ENCODE measurements at regions not wholly inside any gene's neighbourhood (a gene's known extent, or its start where the extent isn't known, plus 50 kb on each side); places are given as distances from the start of the nearest gene placed in this dataset.

GRCh38 chr2:236646871-236647270, 77.2 kb downstream of the ACKR3 start:
- no peaks in the 10 kb centered on the region for H3K36me3 ChIP-seq (ENCODE audit: low read depth)
- H3K4me3 ChIP-seq, result no peak overlapping the region
- intact Hi-C loops (cut with DNase I, micrococcal nuclease), result no loop called here
- DNase-seq (no peak), ATAC-seq (no peak)
- no peaks in the 10 kb centered on the region for H3K9me3 ChIP-seq
- H3K4me1 ChIP-seq (ENCODE audit: low read depth), result no peaks in the 10 kb centered on the region
- TF ChIP-seq, protein P1, sequence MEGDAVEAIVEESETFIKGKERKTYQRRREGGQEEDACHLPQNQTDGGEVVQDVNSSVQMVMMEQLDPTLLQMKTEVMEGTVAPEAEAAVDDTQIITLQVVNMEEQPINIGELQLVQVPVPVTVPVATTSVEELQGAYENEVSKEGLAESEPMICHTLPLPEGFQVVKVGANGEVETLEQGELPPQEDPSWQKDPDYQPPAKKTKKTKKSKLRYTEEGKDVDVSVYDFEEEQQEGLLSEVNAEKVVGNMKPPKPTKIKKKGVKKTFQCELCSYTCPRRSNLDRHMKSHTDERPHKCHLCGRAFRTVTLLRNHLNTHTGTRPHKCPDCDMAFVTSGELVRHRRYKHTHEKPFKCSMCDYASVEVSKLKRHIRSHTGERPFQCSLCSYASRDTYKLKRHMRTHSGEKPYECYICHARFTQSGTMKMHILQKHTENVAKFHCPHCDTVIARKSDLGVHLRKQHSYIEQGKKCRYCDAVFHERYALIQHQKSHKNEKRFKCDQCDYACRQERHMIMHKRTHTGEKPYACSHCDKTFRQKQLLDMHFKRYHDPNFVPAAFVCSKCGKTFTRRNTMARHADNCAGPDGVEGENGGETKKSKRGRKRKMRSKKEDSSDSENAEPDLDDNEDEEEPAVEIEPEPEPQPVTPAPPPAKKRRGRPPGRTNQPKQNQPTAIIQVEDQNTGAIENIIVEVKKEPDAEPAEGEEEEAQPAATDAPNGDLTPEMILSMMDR (IDR thresholded peaks at IDR 0.05), result no peak

DNA sequence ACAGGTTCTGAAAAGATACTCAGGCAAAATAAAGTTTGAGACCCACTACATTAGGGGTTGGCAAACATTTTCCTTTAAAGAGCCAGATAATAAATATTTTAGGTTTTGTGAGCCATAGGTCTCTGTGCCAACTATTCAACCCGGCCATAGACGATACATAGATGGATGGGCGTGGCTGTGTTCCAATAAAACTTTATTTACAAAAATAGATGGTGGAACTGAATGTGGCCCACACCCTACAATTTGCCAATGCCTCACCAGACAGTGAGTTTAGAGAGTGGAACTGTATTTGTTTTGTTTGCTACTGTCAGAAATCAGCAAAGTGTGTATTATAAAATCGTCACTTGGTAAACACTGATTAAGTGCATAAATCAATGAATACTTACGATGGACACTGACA, 78.0 kb downstream of the ACKR3 start:
- Histone ChIP-seq H3K36me3 (ENCODE audit: low read depth) (no peaks in the 10 kb centered on the region), H3K9me3 (no peaks in the 10 kb centered on the region), H3K4me1 (ENCODE audit: low read depth) (no peaks in the 10 kb centered on the region), H3K4me3 (no peak overlapping the region)
- intact Hi-C loops (cut with DNase I, micrococcal nuclease), result no loop called here
- TF ChIP-seq, protein P1 (IDR thresholded peaks at IDR 0.05), result no peak
- ATAC-seq (no peak), DNase-seq (no peak)

DNA sequence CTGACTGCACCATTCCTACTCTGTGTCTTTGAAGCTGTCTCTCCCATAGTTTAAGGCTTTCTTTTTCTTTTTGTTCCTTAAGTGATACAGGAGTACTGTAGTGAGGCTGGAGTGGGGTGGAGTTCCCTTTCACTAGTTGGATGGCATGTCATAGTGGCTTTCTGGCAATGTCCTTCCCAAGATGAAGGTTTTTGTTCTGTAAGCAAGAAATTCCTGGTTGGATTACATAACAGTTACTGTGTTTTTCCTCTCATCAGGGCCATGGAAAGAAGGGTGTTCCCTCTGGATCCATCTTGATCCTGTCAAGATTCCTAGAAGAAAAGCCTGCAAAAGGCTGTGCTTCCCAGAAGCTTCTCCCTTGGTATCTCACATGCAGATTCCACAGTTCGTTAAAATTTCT, 84.2 kb downstream of the ACKR3 start:
- intact Hi-C loops (cut with DNase I, micrococcal nuclease), result no loop called here
- no peak for DNase-seq
- no peak for ATAC-seq
- TF ChIP-seq, protein P1 (IDR thresholded peaks at IDR 0.05), result no peak
- no peaks in the 10 kb centered on the region for H3K4me1 ChIP-seq (ENCODE audit: low read depth)
- no peak overlapping the region for H3K4me3 ChIP-seq
- no peaks in the 10 kb centered on the region for H3K36me3 ChIP-seq (ENCODE audit: low read depth)
- no peaks in the 10 kb centered on the region for H3K9me3 ChIP-seq

DNA sequence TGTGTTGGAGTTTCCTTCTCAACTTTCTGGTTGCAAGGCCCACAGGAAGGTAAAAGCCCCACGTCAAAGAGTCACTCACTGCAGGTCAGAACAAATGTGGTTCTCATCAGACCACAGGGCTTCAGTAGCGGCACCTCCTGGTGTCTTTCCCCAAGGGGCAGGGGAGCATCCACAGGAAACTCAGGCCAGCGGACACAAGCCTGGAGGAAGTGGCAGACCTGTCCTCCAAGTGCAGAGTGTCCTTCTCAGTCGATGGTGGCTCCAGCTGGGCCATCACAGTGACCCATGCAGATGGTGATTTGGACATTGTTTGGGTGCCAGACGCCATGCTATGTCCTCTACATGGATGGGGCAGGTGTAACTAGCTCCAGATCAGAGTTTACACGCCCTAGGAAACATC, 84.9 kb downstream of the ACKR3 start:
- no peaks in the 10 kb centered on the region for H3K4me1 ChIP-seq (ENCODE audit: low read depth)
- no peak overlapping the region for H3K4me3 ChIP-seq
- H3K36me3 ChIP-seq (ENCODE audit: low read depth), result no peaks in the 10 kb centered on the region
- TF ChIP-seq, protein P1 (IDR thresholded peaks at IDR 0.05), result no peak
- intact Hi-C loops (cut with DNase I, micrococcal nuclease), result no loop called here
- ATAC-seq (no peak), DNase-seq (no peak)
- no peaks in the 10 kb centered on the region for H3K9me3 ChIP-seq

- ATAC-seq (no peak), DNase-seq (no peak)
- TF ChIP-seq, protein P1 (IDR thresholded peaks at IDR 0.05), result no peak
- H3K9me3 ChIP-seq, result no peaks in the 10 kb centered on the region
- H3K4me3 ChIP-seq, result no peak overlapping the region
- no peaks in the 10 kb centered on the region for H3K36me3 ChIP-seq (ENCODE audit: low read depth)
- intact Hi-C loops (cut with DNase I, micrococcal nuclease), result no loop called here
- H3K4me1 ChIP-seq (ENCODE audit: low read depth), result no peaks in the 10 kb centered on the region
These were observed 86.5 kb downstream of the ACKR3 start for GRCh38 chr2:236656166-236656565.

DNA sequence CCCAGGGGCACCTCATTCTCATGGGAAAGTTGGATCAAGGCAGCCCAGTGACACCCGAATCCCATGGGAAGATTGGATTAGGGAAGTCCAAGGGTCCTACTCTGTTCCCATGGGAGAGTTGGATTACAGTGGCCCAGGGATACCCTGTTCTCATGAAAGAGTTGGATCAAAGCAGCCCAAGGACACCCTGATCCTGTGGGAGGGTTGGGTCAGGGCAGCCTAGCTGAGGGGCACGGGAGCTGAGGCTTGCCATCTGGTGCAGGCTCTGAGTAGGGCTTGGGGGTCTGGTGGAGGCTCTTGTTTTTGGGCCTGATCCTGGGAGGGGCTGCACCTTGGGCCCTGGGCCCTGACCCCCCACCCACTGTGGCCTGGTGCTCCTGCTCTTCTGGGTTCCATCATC, 87.1 kb downstream of the ACKR3 start:
- Histone ChIP-seq H3K4me1 (ENCODE audit: low read depth) (no peaks in the 10 kb centered on the region), H3K9me3 (no peaks in the 10 kb centered on the region), H3K4me3 (no peak overlapping the region), H3K36me3 (ENCODE audit: low read depth) (no peaks in the 10 kb centered on the region)
- no peak for ATAC-seq
- TF ChIP-seq, protein P1 (IDR thresholded peaks at IDR 0.05), result no peak
- no peak for DNase-seq
- intact Hi-C loops (cut with DNase I, micrococcal nuclease), result no loop called here

Data from mucosa of descending colon (tissue), 3 donors.